ENCODE measurements at regions not wholly inside any gene's neighbourhood (a gene's known extent, or its start where the extent isn't known, plus 50 kb on each side); places are given as distances from the start of the nearest gene placed in this dataset.

DNA sequence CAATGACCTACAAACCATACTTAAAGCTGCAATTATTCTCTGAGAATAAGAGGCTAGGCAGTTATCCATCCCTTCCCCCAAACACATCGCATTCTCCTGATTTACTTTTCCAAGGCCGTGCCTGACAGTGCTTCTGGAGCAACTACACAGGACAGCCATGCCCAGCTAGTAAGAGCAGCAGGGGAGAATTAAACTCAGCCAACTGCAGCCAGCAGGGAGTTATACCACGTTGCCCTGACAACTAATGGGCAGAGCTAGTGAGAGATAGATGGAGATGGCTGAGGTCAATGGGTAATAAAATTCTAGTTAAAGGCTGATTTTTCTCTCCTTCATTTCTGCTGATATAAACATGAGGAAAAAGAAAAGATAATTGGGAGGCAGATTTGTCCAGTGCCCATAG lies 193.8 kb upstream of the PPP2R3A start:
- TF ChIP-seq, protein P1, sequence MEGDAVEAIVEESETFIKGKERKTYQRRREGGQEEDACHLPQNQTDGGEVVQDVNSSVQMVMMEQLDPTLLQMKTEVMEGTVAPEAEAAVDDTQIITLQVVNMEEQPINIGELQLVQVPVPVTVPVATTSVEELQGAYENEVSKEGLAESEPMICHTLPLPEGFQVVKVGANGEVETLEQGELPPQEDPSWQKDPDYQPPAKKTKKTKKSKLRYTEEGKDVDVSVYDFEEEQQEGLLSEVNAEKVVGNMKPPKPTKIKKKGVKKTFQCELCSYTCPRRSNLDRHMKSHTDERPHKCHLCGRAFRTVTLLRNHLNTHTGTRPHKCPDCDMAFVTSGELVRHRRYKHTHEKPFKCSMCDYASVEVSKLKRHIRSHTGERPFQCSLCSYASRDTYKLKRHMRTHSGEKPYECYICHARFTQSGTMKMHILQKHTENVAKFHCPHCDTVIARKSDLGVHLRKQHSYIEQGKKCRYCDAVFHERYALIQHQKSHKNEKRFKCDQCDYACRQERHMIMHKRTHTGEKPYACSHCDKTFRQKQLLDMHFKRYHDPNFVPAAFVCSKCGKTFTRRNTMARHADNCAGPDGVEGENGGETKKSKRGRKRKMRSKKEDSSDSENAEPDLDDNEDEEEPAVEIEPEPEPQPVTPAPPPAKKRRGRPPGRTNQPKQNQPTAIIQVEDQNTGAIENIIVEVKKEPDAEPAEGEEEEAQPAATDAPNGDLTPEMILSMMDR (IDR thresholded peaks at IDR 0.05; ENCODE audit: low read depth, low read length): no peak
- no peak for TF ChIP-seq EZH2phosphoT487 (IDR thresholded peaks at IDR 0.05; ENCODE audit: low read depth)
